A549 (cell line): ENCODE measurements at regions not wholly inside any gene's neighbourhood (a gene's known extent, or its start where the extent isn't known, plus 50 kb on each side); places are given as distances from the start of the nearest gene placed in this dataset.

ENCODE experiments used
- ATAC-seq, 2 experiments: fragments of 200-7000 bp in 1 of 2; fragments of >200 bp in 1 of 2; cut with Nextera tagmentation in 1 of 2; cut with Tn5 transposase in 1 of 2; 3 replicates each; pipeline versions ENCODE4 v1.8.0 to v1.9.1; 2018 to 2020; ENCODE audit warnings: mild to moderate bottlenecking in 1 of 2, moderate library complexity in 1 of 2
- CTCF ChIA-PET: fragments of 300-600 bp; sonication (Branson Sonifier 250); formaldehyde crosslinking; extraction: SDS; loops from one replicate; lab custom pipeline; 2021; ENCODE audit warnings: antibody characterized with exemption, inconsistent platforms; lab: Yijun Ruan, JAX
- POLR2A ChIA-PET: fragments of 350-600 bp; formaldehyde crosslinking; extraction: SDS; loops from one replicate; lab custom pipeline; 2021; ENCODE audit warnings: antibody characterized with exemption, inconsistent platforms; lab: Yijun Ruan, JAX
- DNase-seq, 2 experiments: peaks; one replicate each; pipeline versions ENCODE4 v3.0.0 to v3.0.0-alpha.2; 2011 to 2016; ENCODE audit warnings: low read depth in 1 of 2, low spot score in 1 of 2
- FAIRE-seq: peaks from 2 replicates; lab custom pipeline; 2011; peaks lifted over from hg19 to GRCh38; lab: Jason Lieb, UNC
- H3K27ac ChIP-seq, 2 experiments: fragments of >200 bp; sonication (Bioruptor Twin); formaldehyde crosslinking; 3 replicates each; pipeline ENCODE4 v1.5.1; 2016 to 2017
- H3K4me1 ChIP-seq: fragments of >200 bp; sonication (Bioruptor Twin); formaldehyde crosslinking; 3 replicates; pipeline ENCODE4 v1.6.1; 2016
- H3K4me2 ChIP-seq: fragments of >200 bp; sonication (Bioruptor Twin); formaldehyde crosslinking; 3 replicates; pipeline ENCODE4 v1.6.1; 2016
- H3K4me3 ChIP-seq: fragments of >200 bp; sonication (Bioruptor Twin); formaldehyde crosslinking; 3 replicates; pipeline ENCODE4 v1.5.1; 2016
- H3K9me3 ChIP-seq: fragments of >200 bp; sonication (Bioruptor Twin); formaldehyde crosslinking; 3 replicates; pipeline ENCODE4 v1.6.1; 2016
- CBX2 ChIP-seq: fragments of 200-600 bp; sonication (generic); IDR thresholded peaks from 2 replicates; pipeline ENCODE4 v1.6.1; 2016; ENCODE audit warnings: low read depth, mild to moderate bottlenecking, borderline replicate concordance
- CBX8 ChIP-seq: fragments of 200-600 bp; sonication (generic); IDR thresholded peaks from 2 replicates; pipeline ENCODE4 v1.6.1; 2016
- CHD4 ChIP-seq: fragments of 200-600 bp; sonication (generic); IDR thresholded peaks from 2 replicates; pipeline ENCODE4 v1.6.1; 2016; ENCODE audit warnings: antibody characterized with exemption, mild to moderate bottlenecking, borderline replicate concordance
- EHF ChIP-seq: fragments of 250-450 bp; sonication (Bioruptor Pico); IDR thresholded peaks from 2 replicates; pipeline ENCODE4 v1.5.0; 2020; ENCODE audit warnings: mild to moderate bottlenecking
- EP300 ChIP-seq, 2 experiments: fragments of >200 bp; sonication (Bioruptor Twin); formaldehyde crosslinking; IDR thresholded peaks; 2 replicates in 1 of 2; 3 replicates in 1 of 2; pipeline ENCODE4 v1.6.1; 2016 to 2017
- FOSB ChIP-seq: fragments of 250-450 bp; sonication (Bioruptor Pico); IDR thresholded peaks from 2 replicates; pipeline ENCODE4 v1.5.0; 2020; ENCODE audit warnings: mild to moderate bottlenecking, moderate library complexity
- FOXS1 ChIP-seq: fragments of 250-450 bp; sonication (Bioruptor Pico); IDR thresholded peaks from 2 replicates; pipeline ENCODE4 v1.5.0; 2020; ENCODE audit warnings: mild to moderate bottlenecking, moderate library complexity
- GATA3 ChIP-seq: IDR thresholded peaks from 2 replicates; pipeline ENCODE4 v1.6.1; 2012; ENCODE audit warnings: borderline replicate concordance
- HDAC2 ChIP-seq: fragments of 200-600 bp; sonication (generic); IDR thresholded peaks from 2 replicates; pipeline ENCODE4 v1.6.1; 2016
- HOXB5 ChIP-seq: fragments of 250-450 bp; sonication (Bioruptor Pico); IDR thresholded peaks from 2 replicates; pipeline ENCODE4 v1.5.0; 2020; ENCODE audit warnings: mild to moderate bottlenecking, moderate library complexity
- JUNB ChIP-seq: fragments of >200 bp; sonication (Bioruptor Twin); formaldehyde crosslinking; IDR thresholded peaks from 2 replicates; pipeline ENCODE4 v1.6.1; 2016
- MAFK ChIP-seq: fragments of 450-650 bp; IDR thresholded peaks from 2 replicates; pipeline ENCODE4 v1.6.1; 2014; ENCODE audit not compliant: partially characterized antibody
- PHF8 ChIP-seq: fragments of 200-600 bp; sonication (generic); IDR thresholded peaks from 2 replicates; pipeline ENCODE4 v1.6.1; 2016; ENCODE audit warnings: low read depth, mild to moderate bottlenecking, antibody characterized with exemption, moderate library complexity, borderline replicate concordance
- POLR2A ChIP-seq: IDR thresholded peaks from 2 replicates; pipeline ENCODE4 v1.6.1; 2012; ENCODE audit warnings: mild to moderate bottlenecking, low read length
- RARB ChIP-seq: fragments of 250-450 bp; sonication (Bioruptor Pico); IDR thresholded peaks from 2 replicates; pipeline ENCODE4 v1.8.0; 2021; ENCODE audit warnings: mild to moderate bottlenecking, moderate library complexity
- SMC3 ChIP-seq: fragments of >200 bp; sonication (Bioruptor Twin); formaldehyde crosslinking; IDR thresholded peaks from 3 replicates; pipeline ENCODE4 v1.6.1; 2018; ENCODE audit warnings: inconsistent platforms
- SREBF2 ChIP-seq: fragments of 450-650 bp; IDR thresholded peaks from 2 replicates; pipeline ENCODE4 v1.6.1; 2014; ENCODE audit warnings: mild to moderate bottlenecking, moderate library complexity
- TFCP2L1 ChIP-seq: fragments of 250-450 bp; sonication (Bioruptor Pico); IDR thresholded peaks from 2 replicates; pipeline ENCODE4 v1.5.0; 2021; ENCODE audit warnings: mild to moderate bottlenecking
- TP53 ChIP-seq: fragments of 250-450 bp; sonication (Bioruptor Pico); IDR thresholded peaks from 2 replicates; pipeline ENCODE4 v1.5.0; 2021; ENCODE audit warnings: mild to moderate bottlenecking, moderate library complexity
- ZFP36 ChIP-seq: fragments of 450-650 bp; IDR thresholded peaks from 2 replicates; pipeline ENCODE4 v1.6.1; 2014; ENCODE audit warnings: borderline replicate concordance; ENCODE audit not compliant: partially characterized antibody
- ZNF302 ChIP-seq: fragments of 250-450 bp; sonication (Bioruptor Pico); IDR thresholded peaks from 2 replicates; pipeline ENCODE4 v1.9.0; 2021; ENCODE audit warnings: inconsistent platforms, mild to moderate bottlenecking, moderate library complexity
- WGBS: methylation state at CpG from one replicate; pipeline ENCODE4 v1.1.6; 2017; ENCODE audit errors: missing lambda C conversion rate; 5-methylcytosine and 5-hydroxymethylcytosine counted together
- TF ChIP-seq, protein P1 (sequence below): fragments of >200 bp; sonication (Bioruptor Twin); formaldehyde crosslinking; IDR thresholded peaks from 3 replicates; pipeline ENCODE4 v1.5.1; 2016
- TF ChIP-seq, protein P2 (sequence below): IDR thresholded peaks from 2 replicates; pipeline ENCODE4 v1.6.1; 2012; ENCODE audit warnings: low read depth, borderline replicate concordance
- TF ChIP-seq, protein P3 (sequence below): fragments of 250-450 bp; sonication (Bioruptor Pico); IDR thresholded peaks from 2 replicates; pipeline ENCODE4 v1.5.0; 2020; ENCODE audit warnings: low read depth, mild to moderate bottlenecking, moderate library complexity
- TF ChIP-seq, protein P4 (sequence below): IDR thresholded peaks from 2 replicates; pipeline ENCODE4 v1.6.1; 2012

- Histone ChIP-seq H3K4me3 (no peak overlapping the region), H3K4me2 (no peak overlapping the region), H3K4me1 (0 out of 3 replicates have a peak, but pooled peaks cover 3% of the 10 kb centered on the region), H3K27ac (no peak overlapping the region), H3K9me3 (no peaks in the 10 kb centered on the region)
- DNase-seq (no peak), ATAC-seq (no peak), FAIRE-seq (no peak)
- WGBS = 84% methylated on average over 3 of the region's 3 CpGs
- TF ChIP-seq MAFK = no peak
- TF ChIP-seq POLR2A = no peak
- TF ChIP-seq PHF8 = no peak
- TF ChIP-seq SMC3 = no peak
- TF ChIP-seq TFCP2L1 (CRISPR knock-in tag) = no peak
- no peak for TF ChIP-seq JUNB
- TF ChIP-seq TP53 = no peak
- TF ChIP-seq RARB (CRISPR knock-in tag) = no peak
- no peak for TF ChIP-seq HDAC2
- TF ChIP-seq, protein P1, sequence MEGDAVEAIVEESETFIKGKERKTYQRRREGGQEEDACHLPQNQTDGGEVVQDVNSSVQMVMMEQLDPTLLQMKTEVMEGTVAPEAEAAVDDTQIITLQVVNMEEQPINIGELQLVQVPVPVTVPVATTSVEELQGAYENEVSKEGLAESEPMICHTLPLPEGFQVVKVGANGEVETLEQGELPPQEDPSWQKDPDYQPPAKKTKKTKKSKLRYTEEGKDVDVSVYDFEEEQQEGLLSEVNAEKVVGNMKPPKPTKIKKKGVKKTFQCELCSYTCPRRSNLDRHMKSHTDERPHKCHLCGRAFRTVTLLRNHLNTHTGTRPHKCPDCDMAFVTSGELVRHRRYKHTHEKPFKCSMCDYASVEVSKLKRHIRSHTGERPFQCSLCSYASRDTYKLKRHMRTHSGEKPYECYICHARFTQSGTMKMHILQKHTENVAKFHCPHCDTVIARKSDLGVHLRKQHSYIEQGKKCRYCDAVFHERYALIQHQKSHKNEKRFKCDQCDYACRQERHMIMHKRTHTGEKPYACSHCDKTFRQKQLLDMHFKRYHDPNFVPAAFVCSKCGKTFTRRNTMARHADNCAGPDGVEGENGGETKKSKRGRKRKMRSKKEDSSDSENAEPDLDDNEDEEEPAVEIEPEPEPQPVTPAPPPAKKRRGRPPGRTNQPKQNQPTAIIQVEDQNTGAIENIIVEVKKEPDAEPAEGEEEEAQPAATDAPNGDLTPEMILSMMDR = no peak
- TF ChIP-seq, protein P2, sequence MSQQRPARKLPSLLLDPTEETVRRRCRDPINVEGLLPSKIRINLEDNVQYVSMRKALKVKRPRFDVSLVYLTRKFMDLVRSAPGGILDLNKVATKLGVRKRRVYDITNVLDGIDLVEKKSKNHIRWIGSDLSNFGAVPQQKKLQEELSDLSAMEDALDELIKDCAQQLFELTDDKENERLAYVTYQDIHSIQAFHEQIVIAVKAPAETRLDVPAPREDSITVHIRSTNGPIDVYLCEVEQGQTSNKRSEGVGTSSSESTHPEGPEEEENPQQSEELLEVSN = no peak
- no peak for TF ChIP-seq EP300 (IDR thresholded peaks at IDR 0.05)
- TF ChIP-seq, protein P3, sequence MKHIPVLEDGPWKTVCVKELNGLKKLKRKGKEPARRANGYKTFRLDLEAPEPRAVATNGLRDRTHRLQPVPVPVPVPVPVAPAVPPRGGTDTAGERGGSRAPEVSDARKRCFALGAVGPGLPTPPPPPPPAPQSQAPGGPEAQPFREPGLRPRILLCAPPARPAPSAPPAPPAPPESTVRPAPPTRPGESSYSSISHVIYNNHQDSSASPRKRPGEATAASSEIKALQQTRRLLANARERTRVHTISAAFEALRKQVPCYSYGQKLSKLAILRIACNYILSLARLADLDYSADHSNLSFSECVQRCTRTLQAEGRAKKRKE (CRISPR knock-in tag) = no peak
- no peak for TF ChIP-seq FOSB (CRISPR knock-in tag)
- CTCF ChIA-PET = interaction anchor here (0.5 to 1.2 kb wide), 4 partner anchors 12 to 293 kb away, joined by 3 read pairs; no protein-coding TSS in a partner anchor
- POLR2A ChIA-PET = no interaction called here
Observed at GRCh38 chr11:33479231-33479630, 221.4 kb downstream of the C11orf91 start.

GRCh38 chr11:33478111-33478573 is 221.0 kb downstream of the HIPK3 start:
- no peak; a peak in 2 of 6 replicates for ATAC-seq
- 64% methylated on average over 7 of the region's 7 CpGs for WGBS

More at GRCh38 chr11:33478111-33478573, 221.0 kb downstream of the HIPK3 start:
- no peak overlapping the region for H3K27ac ChIP-seq
- DNase-seq (no peak), FAIRE-seq (no peak)
- no peak overlapping the region for H3K4me3 ChIP-seq
- ChIA-PET CTCF (interaction anchor here (0.5 to 1.2 kb wide), 2 partner anchors 81 to 210 kb away, joined by 3 read pairs; no protein-coding TSS in a partner anchor), POLR2A (no interaction called here)
- H3K4me2 ChIP-seq = no peak overlapping the region
- H3K4me1 ChIP-seq = 0 out of 3 replicates have a peak, but pooled peaks cover 3% of the 10 kb centered on the region
- TF ChIP-seq HOXB5 (CRISPR knock-in tag) = no peak
- no peak for TF ChIP-seq FOXS1
- no peak for TF ChIP-seq CBX2
- TF ChIP-seq, protein P4, sequence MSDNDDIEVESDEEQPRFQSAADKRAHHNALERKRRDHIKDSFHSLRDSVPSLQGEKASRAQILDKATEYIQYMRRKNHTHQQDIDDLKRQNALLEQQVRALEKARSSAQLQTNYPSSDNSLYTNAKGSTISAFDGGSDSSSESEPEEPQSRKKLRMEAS = no peak
- TF ChIP-seq, protein P3 (CRISPR knock-in tag) = no peak
- TF ChIP-seq TFCP2L1 (CRISPR knock-in tag) = no peak
- TF ChIP-seq ZFP36 = no peak
- TF ChIP-seq CBX8 = no peak
- no peak for TF ChIP-seq ZNF302 (CRISPR knock-in tag)
- TF ChIP-seq EP300 (IDR thresholded peaks at IDR 0.05) = no peak
- TF ChIP-seq CHD4 = no peak
- no peak for TF ChIP-seq EHF
- no peak for TF ChIP-seq GATA3
- no peak for TF ChIP-seq SREBF2
- no peaks in the 10 kb centered on the region for H3K9me3 ChIP-seq
